ENCODE measurements at regions not wholly inside any gene's neighbourhood (a gene's known extent, or its start where the extent isn't known, plus 50 kb on each side); places are given as distances from the start of the nearest gene placed in this dataset.
A peak's percentile ranks its signal among the peaks of the same experiment; 100 is the strongest.

GRCh38 chr15:62476163-62476562 lies 311.1 kb upstream of the C2CD4B start:
- H3K9me3 ChIP-seq (ENCODE audit: control insufficient read depth, insufficient read depth, low read depth, low read length) = no peaks in the 10 kb centered on the region
- H3K27me3 ChIP-seq (ENCODE audit: control insufficient read depth, insufficient read depth, low read length) = no peaks in the 10 kb centered on the region
- H3K27ac ChIP-seq (ENCODE audit: insufficient read depth, low read length) = no peak overlapping the region
- no peak for DNase-seq (ENCODE audit: low read depth in 2 of 2)
- no peak overlapping the region for H3K4me2 ChIP-seq (ENCODE audit: extremely low read depth, insufficient read depth, low read length)
- H4K20me1 ChIP-seq (ENCODE audit: control insufficient read depth, extremely low read depth, insufficient read depth, low read length) = no peaks in the 10 kb centered on the region
- H3K9ac ChIP-seq (ENCODE audit: insufficient read depth, low read length) = no peak overlapping the region
- no peaks in the 10 kb centered on the region for H3K79me2 ChIP-seq (ENCODE audit: control insufficient read depth, insufficient read depth, low read length)
- H2AFZ ChIP-seq (ENCODE audit: low read length) = no peak overlapping the region
- no peak for TF ChIP-seq EZH2 (IDR thresholded peaks at IDR 0.05; ENCODE audit: low read length, missing control alignments)
- no peak for TF ChIP-seq CTCF (conservative IDR thresholded peaks at IDR 0.05 in 1 of 2, IDR thresholded peaks at IDR 0.05 in 1 of 2; ENCODE audit: low read depth in 1 of 2, low read length in 2 of 2)
- H3K4me3 ChIP-seq (replicated peaks in 1 of 4; ENCODE audit: control extremely low read depth in 1 of 4, insufficient read depth in 1 of 4, low read depth in 3 of 4, low read length in 4 of 4) = no peak overlapping the region
- H3K36me3 ChIP-seq (ENCODE audit: control insufficient read depth, insufficient read depth, low read length) = no peaks in the 10 kb centered on the region
- no peaks in the 10 kb centered on the region for H3K4me1 ChIP-seq (ENCODE audit: control insufficient read depth, extremely low read depth, insufficient read depth, low read length)

GRCh38 chr15:62477929-62478328 lies 312.8 kb upstream of the C2CD4B start:
- Histone ChIP-seq H3K9me3 (ENCODE audit: control insufficient read depth, insufficient read depth, low read depth, low read length) (no peaks in the 10 kb centered on the region), H2AFZ (ENCODE audit: low read length) (no peak overlapping the region), H4K20me1 (ENCODE audit: control insufficient read depth, extremely low read depth, insufficient read depth, low read length) (no peaks in the 10 kb centered on the region), H3K79me2 (ENCODE audit: control insufficient read depth, insufficient read depth, low read length) (no peaks in the 10 kb centered on the region), H3K36me3 (ENCODE audit: control insufficient read depth, insufficient read depth, low read length) (no peaks in the 10 kb centered on the region), H3K4me1 (ENCODE audit: control insufficient read depth, extremely low read depth, insufficient read depth, low read length) (peaks cover 2% of the 10 kb centered on the region), H3K4me3 (replicated peaks in 1 of 4; ENCODE audit: control extremely low read depth in 1 of 4, insufficient read depth in 1 of 4, low read depth in 3 of 4, low read length in 4 of 4) (no peak overlapping the region), H3K4me2 (ENCODE audit: extremely low read depth, insufficient read depth, low read length) (no peak overlapping the region), H3K27me3 (ENCODE audit: control insufficient read depth, insufficient read depth, low read length) (no peaks in the 10 kb centered on the region), H3K27ac (ENCODE audit: insufficient read depth, low read length) (no peak overlapping the region), H3K9ac (ENCODE audit: insufficient read depth, low read length) (no peak overlapping the region)
- no peak for DNase-seq (ENCODE audit: low read depth in 2 of 2)
- TF ChIP-seq EZH2 (IDR thresholded peaks at IDR 0.05; ENCODE audit: low read length, missing control alignments) (no peak), CTCF (conservative IDR thresholded peaks at IDR 0.05 in 1 of 2, IDR thresholded peaks at IDR 0.05 in 1 of 2; ENCODE audit: low read depth in 1 of 2, low read length in 2 of 2) (no peak)

- peak overlapping the region; percentile 23 for H3K4me2 ChIP-seq (ENCODE audit: extremely low read depth, insufficient read depth, low read length)
- no peak overlapping the region for H3K27ac ChIP-seq (ENCODE audit: insufficient read depth, low read length)
- no peak overlapping the region for H3K4me3 ChIP-seq (replicated peaks in 1 of 4; ENCODE audit: control extremely low read depth in 1 of 4, insufficient read depth in 1 of 4, low read depth in 3 of 4, low read length in 4 of 4)
- H3K9ac ChIP-seq (ENCODE audit: insufficient read depth, low read length) = no peak overlapping the region
- H3K36me3 ChIP-seq (ENCODE audit: control insufficient read depth, insufficient read depth, low read length) = no peaks in the 10 kb centered on the region
- peak in 1 of 2 donors; percentile 59 for DNase-seq (ENCODE audit: low read depth in 2 of 2)
- no peak overlapping the region for H2AFZ ChIP-seq (ENCODE audit: low read length)
- no peaks in the 10 kb centered on the region for H3K9me3 ChIP-seq (ENCODE audit: control insufficient read depth, insufficient read depth, low read depth, low read length)
- H3K79me2 ChIP-seq (ENCODE audit: control insufficient read depth, insufficient read depth, low read length) = no peaks in the 10 kb centered on the region
- H4K20me1 ChIP-seq (ENCODE audit: control insufficient read depth, extremely low read depth, insufficient read depth, low read length) = no peaks in the 10 kb centered on the region
- no peak for TF ChIP-seq CTCF (conservative IDR thresholded peaks at IDR 0.05 in 1 of 2, IDR thresholded peaks at IDR 0.05 in 1 of 2; ENCODE audit: low read depth in 1 of 2, low read length in 2 of 2)
- no peak for TF ChIP-seq EZH2 (IDR thresholded peaks at IDR 0.05; ENCODE audit: low read length, missing control alignments)
- H3K4me1 ChIP-seq (ENCODE audit: control insufficient read depth, extremely low read depth, insufficient read depth, low read length) = peaks cover 6% of the 10 kb centered on the region
- no peaks in the 10 kb centered on the region for H3K27me3 ChIP-seq (ENCODE audit: control insufficient read depth, insufficient read depth, low read length)
Measured at GRCh38 chr15:62482785-62483429, 317.8 kb upstream of the C2CD4B start.

Data from fibroblast of lung (primary cell).